ENCODE measurements at regions not wholly inside any gene's neighbourhood (a gene's known extent, or its start where the extent isn't known, plus 50 kb on each side); places are given as distances from the start of the nearest gene placed in this dataset.
"Not testable (repeated sequence)": the region's sequence is repeated elsewhere in the genome, so short reads cannot be mapped to it uniquely, and the experiment has no call there.

- not testable (repeated sequence) for H3K27ac ChIP-seq (ENCODE audit: low read depth in 2 of 2, low read length in 2 of 2); H3K27me3 ChIP-seq (ENCODE audit: control insufficient read depth in 2 of 2, insufficient read depth in 2 of 2, low read length in 2 of 2); H3K9ac ChIP-seq (ENCODE audit: low read depth in 1 of 2, low read length in 2 of 2); H3K4me3 ChIP-seq (ENCODE audit: low read length in 2 of 2); H3K9me3 ChIP-seq (ENCODE audit: control insufficient read depth in 2 of 2, low read length in 2 of 2); H3K4me1 ChIP-seq (ENCODE audit: control insufficient read depth in 2 of 2, insufficient read depth in 2 of 2, low read length in 2 of 2); H3K36me3 ChIP-seq (ENCODE audit: control insufficient read depth in 2 of 2, insufficient read depth in 2 of 2, low read length in 2 of 2)
Measured at GRCh38 chr4:59560141-59560648, 1639.9 kb upstream of the ADGRL3 start.

GRCh38 chr4:59565836-59566235 is 1634.3 kb upstream of the ADGRL3 start:
- no peak overlapping the region for H3K4me3 ChIP-seq (ENCODE audit: low read length in 2 of 2)
- H3K9me3 ChIP-seq (ENCODE audit: control insufficient read depth in 2 of 2, low read length in 2 of 2), result no peaks in the 10 kb centered on the region
- no peak overlapping the region for H3K27ac ChIP-seq (ENCODE audit: low read depth in 2 of 2, low read length in 2 of 2)
- no peaks in the 10 kb centered on the region for H3K36me3 ChIP-seq (ENCODE audit: control insufficient read depth in 2 of 2, insufficient read depth in 2 of 2, low read length in 2 of 2)
- H3K4me1 ChIP-seq (ENCODE audit: control insufficient read depth in 2 of 2, insufficient read depth in 2 of 2, low read length in 2 of 2), result no peaks in the 10 kb centered on the region
- H3K9ac ChIP-seq (ENCODE audit: low read depth in 1 of 2, low read length in 2 of 2), result no peak overlapping the region
- no peaks in the 10 kb centered on the region for H3K27me3 ChIP-seq (ENCODE audit: control insufficient read depth in 2 of 2, insufficient read depth in 2 of 2, low read length in 2 of 2)

- Histone ChIP-seq H3K36me3 (ENCODE audit: control insufficient read depth in 2 of 2, insufficient read depth in 2 of 2, low read length in 2 of 2) (no peaks in the 10 kb centered on the region), H3K9me3 (ENCODE audit: control insufficient read depth in 2 of 2, low read length in 2 of 2) (no peaks in the 10 kb centered on the region), H3K27me3 (ENCODE audit: control insufficient read depth in 2 of 2, insufficient read depth in 2 of 2, low read length in 2 of 2) (no peaks in the 10 kb centered on the region), H3K9ac (ENCODE audit: low read depth in 1 of 2, low read length in 2 of 2) (no peak overlapping the region), H3K4me3 (ENCODE audit: low read length in 2 of 2) (no peak overlapping the region), H3K4me1 (ENCODE audit: control insufficient read depth in 2 of 2, insufficient read depth in 2 of 2, low read length in 2 of 2) (no peaks in the 10 kb centered on the region), H3K27ac (ENCODE audit: low read depth in 2 of 2, low read length in 2 of 2) (no peak overlapping the region)
Measured at GRCh38 chr4:59570860-59571476, 1629.2 kb upstream of the ADGRL3 start.

GRCh38 chr4:59571805-59572430 is 1628.2 kb upstream of the ADGRL3 start:
- no peaks in the 10 kb centered on the region for H3K4me1 ChIP-seq (ENCODE audit: control insufficient read depth in 2 of 2, insufficient read depth in 2 of 2, low read length in 2 of 2)
- H3K27ac ChIP-seq (ENCODE audit: low read depth in 2 of 2, low read length in 2 of 2), result no peak overlapping the region
- H3K4me3 ChIP-seq (ENCODE audit: low read length in 2 of 2), result no peak overlapping the region
- no peaks in the 10 kb centered on the region for H3K9me3 ChIP-seq (ENCODE audit: control insufficient read depth in 2 of 2, low read length in 2 of 2)
- H3K27me3 ChIP-seq (ENCODE audit: control insufficient read depth in 2 of 2, insufficient read depth in 2 of 2, low read length in 2 of 2), result no peaks in the 10 kb centered on the region
- no peaks in the 10 kb centered on the region for H3K36me3 ChIP-seq (ENCODE audit: control insufficient read depth in 2 of 2, insufficient read depth in 2 of 2, low read length in 2 of 2)
- H3K9ac ChIP-seq (ENCODE audit: low read depth in 1 of 2, low read length in 2 of 2), result no peak overlapping the region

GRCh38 chr4:59583845-59584568 is 1616.1 kb upstream of the ADGRL3 start:
- H3K36me3 ChIP-seq (ENCODE audit: control insufficient read depth in 2 of 2, insufficient read depth in 2 of 2, low read length in 2 of 2), result no peaks in the 10 kb centered on the region
- no peak overlapping the region for H3K9ac ChIP-seq (ENCODE audit: low read depth in 1 of 2, low read length in 2 of 2)
- H3K27me3 ChIP-seq (ENCODE audit: control insufficient read depth in 2 of 2, insufficient read depth in 2 of 2, low read length in 2 of 2), result no peaks in the 10 kb centered on the region
- no peak overlapping the region for H3K27ac ChIP-seq (ENCODE audit: low read depth in 2 of 2, low read length in 2 of 2)
- no peaks in the 10 kb centered on the region for H3K9me3 ChIP-seq (ENCODE audit: control insufficient read depth in 2 of 2, low read length in 2 of 2)
- no peak overlapping the region for H3K4me3 ChIP-seq (ENCODE audit: low read length in 2 of 2)
- no peaks in the 10 kb centered on the region for H3K4me1 ChIP-seq (ENCODE audit: control insufficient read depth in 2 of 2, insufficient read depth in 2 of 2, low read length in 2 of 2)

- Histone ChIP-seq H3K4me1 (ENCODE audit: control insufficient read depth in 2 of 2, insufficient read depth in 2 of 2, low read length in 2 of 2) (no peaks in the 10 kb centered on the region), H3K27ac (ENCODE audit: low read depth in 2 of 2, low read length in 2 of 2) (no peak overlapping the region), H3K9me3 (ENCODE audit: control insufficient read depth in 2 of 2, low read length in 2 of 2) (no peaks in the 10 kb centered on the region), H3K36me3 (ENCODE audit: control insufficient read depth in 2 of 2, insufficient read depth in 2 of 2, low read length in 2 of 2) (no peaks in the 10 kb centered on the region), H3K4me3 (ENCODE audit: low read length in 2 of 2) (no peak overlapping the region), H3K9ac (ENCODE audit: low read depth in 1 of 2, low read length in 2 of 2) (no peak overlapping the region), H3K27me3 (ENCODE audit: control insufficient read depth in 2 of 2, insufficient read depth in 2 of 2, low read length in 2 of 2) (no peaks in the 10 kb centered on the region)
Measured at GRCh38 chr4:59597536-59598329, 1602.4 kb upstream of the ADGRL3 start.

- Histone ChIP-seq H3K9ac (ENCODE audit: low read depth in 1 of 2, low read length in 2 of 2) (no peak overlapping the region), H3K9me3 (ENCODE audit: control insufficient read depth in 2 of 2, low read length in 2 of 2) (no peaks in the 10 kb centered on the region), H3K4me1 (ENCODE audit: control insufficient read depth in 2 of 2, insufficient read depth in 2 of 2, low read length in 2 of 2) (no peaks in the 10 kb centered on the region), H3K4me3 (ENCODE audit: low read length in 2 of 2) (no peak overlapping the region), H3K27me3 (ENCODE audit: control insufficient read depth in 2 of 2, insufficient read depth in 2 of 2, low read length in 2 of 2) (no peaks in the 10 kb centered on the region), H3K27ac (ENCODE audit: low read depth in 2 of 2, low read length in 2 of 2) (no peak overlapping the region), H3K36me3 (ENCODE audit: control insufficient read depth in 2 of 2, insufficient read depth in 2 of 2, low read length in 2 of 2) (no peaks in the 10 kb centered on the region)
Measured at GRCh38 chr4:59598330-59598618, 1601.9 kb upstream of the ADGRL3 start.

GRCh38 chr4:59608466-59608865 is 1591.7 kb upstream of the ADGRL3 start:
- no peak overlapping the region for H3K27ac ChIP-seq (ENCODE audit: low read depth in 2 of 2, low read length in 2 of 2)
- no peaks in the 10 kb centered on the region for H3K4me1 ChIP-seq (ENCODE audit: control insufficient read depth in 2 of 2, insufficient read depth in 2 of 2, low read length in 2 of 2)
- H3K27me3 ChIP-seq (ENCODE audit: control insufficient read depth in 2 of 2, insufficient read depth in 2 of 2, low read length in 2 of 2), result no peaks in the 10 kb centered on the region
- no peaks in the 10 kb centered on the region for H3K36me3 ChIP-seq (ENCODE audit: control insufficient read depth in 2 of 2, insufficient read depth in 2 of 2, low read length in 2 of 2)
- H3K9me3 ChIP-seq (ENCODE audit: control insufficient read depth in 2 of 2, low read length in 2 of 2), result no peaks in the 10 kb centered on the region
- no peak overlapping the region for H3K9ac ChIP-seq (ENCODE audit: low read depth in 1 of 2, low read length in 2 of 2)
- no peak overlapping the region for H3K4me3 ChIP-seq (ENCODE audit: low read length in 2 of 2)

GRCh38 chr4:59612235-59612634 is 1587.9 kb upstream of the ADGRL3 start:
- H3K27me3 ChIP-seq (ENCODE audit: control insufficient read depth in 2 of 2, insufficient read depth in 2 of 2, low read length in 2 of 2), result no peaks in the 10 kb centered on the region
- H3K36me3 ChIP-seq (ENCODE audit: control insufficient read depth in 2 of 2, insufficient read depth in 2 of 2, low read length in 2 of 2), result no peaks in the 10 kb centered on the region
- no peak overlapping the region for H3K9ac ChIP-seq (ENCODE audit: low read depth in 1 of 2, low read length in 2 of 2)
- H3K9me3 ChIP-seq (ENCODE audit: control insufficient read depth in 2 of 2, low read length in 2 of 2), result no peaks in the 10 kb centered on the region
- no peak overlapping the region for H3K27ac ChIP-seq (ENCODE audit: low read depth in 2 of 2, low read length in 2 of 2)
- no peaks in the 10 kb centered on the region for H3K4me1 ChIP-seq (ENCODE audit: control insufficient read depth in 2 of 2, insufficient read depth in 2 of 2, low read length in 2 of 2)
- no peak overlapping the region for H3K4me3 ChIP-seq (ENCODE audit: low read length in 2 of 2)

- Histone ChIP-seq H3K27ac (ENCODE audit: low read depth in 2 of 2, low read length in 2 of 2) (no peak overlapping the region), H3K36me3 (ENCODE audit: control insufficient read depth in 2 of 2, insufficient read depth in 2 of 2, low read length in 2 of 2) (no peaks in the 10 kb centered on the region), H3K4me1 (ENCODE audit: control insufficient read depth in 2 of 2, insufficient read depth in 2 of 2, low read length in 2 of 2) (no peaks in the 10 kb centered on the region), H3K4me3 (ENCODE audit: low read length in 2 of 2) (no peak overlapping the region), H3K27me3 (ENCODE audit: control insufficient read depth in 2 of 2, insufficient read depth in 2 of 2, low read length in 2 of 2) (no peaks in the 10 kb centered on the region), H3K9ac (ENCODE audit: low read depth in 1 of 2, low read length in 2 of 2) (no peak overlapping the region), H3K9me3 (ENCODE audit: control insufficient read depth in 2 of 2, low read length in 2 of 2) (no peaks in the 10 kb centered on the region)
Measured at GRCh38 chr4:59615316-59615715, 1584.8 kb upstream of the ADGRL3 start.

All from mucosa of rectum (tissue), 2 donors.